ENCODE measurements at regions not wholly inside any gene's neighbourhood (a gene's known extent, or its start where the extent isn't known, plus 50 kb on each side); places are given as distances from the start of the nearest gene placed in this dataset.
"Not testable (repeated sequence)": the region's sequence is repeated elsewhere in the genome, so short reads cannot be mapped to it uniquely, and the experiment has no call there.

GRCh38 chr2:62386378-62386777 lies 119.6 kb downstream of the TMEM17 start:
- not testable (repeated sequence) for H3K4ac ChIP-seq (ENCODE audit: low read depth, low read length); H2BK12ac ChIP-seq (ENCODE audit: low read length); H4K91ac ChIP-seq (ENCODE audit: low read depth, low read length); H3K14ac ChIP-seq (ENCODE audit: low read length); H2BK5ac ChIP-seq (ENCODE audit: low read depth, low read length, poor library complexity); H3K4me1 ChIP-seq (ENCODE audit: control insufficient read depth in 1 of 2, insufficient read depth in 2 of 2, low read length in 2 of 2); H4K8ac ChIP-seq (ENCODE audit: low read depth, low read length); H3K27ac ChIP-seq (ENCODE audit: low read depth, low read length); H3K23ac ChIP-seq (ENCODE audit: low read length); H3K79me1 ChIP-seq (ENCODE audit: low read length); DNase-seq; H4K12ac ChIP-seq (ENCODE audit: low read depth, low read length); H3K27me3 ChIP-seq (ENCODE audit: insufficient read depth, low read length); H3K79me2 ChIP-seq (ENCODE audit: control insufficient read depth, insufficient read depth, low read length, poor library complexity); H3K4me3 ChIP-seq (ENCODE audit: low read depth, low read length); H3K4me2 ChIP-seq (ENCODE audit: low read length); H3K9ac ChIP-seq (ENCODE audit: low read length); H2AFZ ChIP-seq (ENCODE audit: insufficient read depth, low read length, poor library complexity); H2AK5ac ChIP-seq (ENCODE audit: low read length); H3K18ac ChIP-seq (ENCODE audit: low read length); H3K36me3 ChIP-seq (ENCODE audit: control insufficient read depth in 1 of 2, insufficient read depth in 2 of 2, low read length in 2 of 2); H2BK120ac ChIP-seq (ENCODE audit: insufficient read depth, low read length, poor library complexity); H3K9me3 ChIP-seq (ENCODE audit: insufficient read depth, low read depth, low read length)
- no CpG with 5 or more reads among the region's 2 CpGs for WGBS (ENCODE audit: extremely low coverage, insufficient coverage, insufficient read length)

- peaks cover 4% of the 10 kb centered on the region for H3K9me3 ChIP-seq (ENCODE audit: insufficient read depth, low read depth, low read length)
- WGBS (ENCODE audit: extremely low coverage, insufficient coverage, insufficient read length) = no CpG with 5 or more reads among the region's 5 CpGs
- no peaks in the 10 kb centered on the region for H3K79me2 ChIP-seq (ENCODE audit: control insufficient read depth, insufficient read depth, low read length, poor library complexity)
- no peak overlapping the region for H4K12ac ChIP-seq (ENCODE audit: low read depth, low read length)
- no peak overlapping the region for H3K9ac ChIP-seq (ENCODE audit: low read length)
- no peak overlapping the region for H3K4me2 ChIP-seq (ENCODE audit: low read length)
- peak overlapping the region; percentile 57 for H2BK12ac ChIP-seq (ENCODE audit: low read length)
- H3K79me1 ChIP-seq (ENCODE audit: low read length) = peaks cover 9% of the 10 kb centered on the region
- H3K27ac ChIP-seq (ENCODE audit: low read depth, low read length) = no peak overlapping the region
- no peak overlapping the region for H2BK120ac ChIP-seq (ENCODE audit: insufficient read depth, low read length, poor library complexity)
- H3K23ac ChIP-seq (ENCODE audit: low read length) = no peak overlapping the region
- no peak overlapping the region for H4K91ac ChIP-seq (ENCODE audit: low read depth, low read length)
- H3K4me1 ChIP-seq (ENCODE audit: control insufficient read depth in 1 of 2, insufficient read depth in 2 of 2, low read length in 2 of 2) = peaks cover 7 to 8% of the 10 kb centered on the region in 2 experiments
- H3K4ac ChIP-seq (ENCODE audit: low read depth, low read length) = no peak overlapping the region
- no peaks in the 10 kb centered on the region for H3K27me3 ChIP-seq (ENCODE audit: insufficient read depth, low read length)
- no peak overlapping the region for H2AK5ac ChIP-seq (ENCODE audit: low read length)
- H2AFZ ChIP-seq (ENCODE audit: insufficient read depth, low read length, poor library complexity) = no peak overlapping the region
- no peak overlapping the region for H3K14ac ChIP-seq (ENCODE audit: low read length)
- H3K18ac ChIP-seq (ENCODE audit: low read length) = no peak overlapping the region
- peak in 1 of 2 donors; percentile 4 for DNase-seq
- H3K4me3 ChIP-seq (ENCODE audit: low read depth, low read length) = no peak overlapping the region
- H3K36me3 ChIP-seq (ENCODE audit: control insufficient read depth in 1 of 2, insufficient read depth in 2 of 2, low read length in 2 of 2) = no peaks in the 10 kb centered on the region
- H4K8ac ChIP-seq (ENCODE audit: low read depth, low read length) = no peak overlapping the region
- H2BK5ac ChIP-seq (ENCODE audit: low read depth, low read length, poor library complexity) = no peak overlapping the region
These were observed 122.1 kb downstream of the TMEM17 start for GRCh38 chr2:62383846-62384245.

- Histone ChIP-seq H2AFZ (ENCODE audit: insufficient read depth, low read length, poor library complexity) (no peak overlapping the region), H3K79me1 (ENCODE audit: low read length) (peaks cover 9% of the 10 kb centered on the region), H3K9ac (ENCODE audit: low read length) (no peak overlapping the region), H2AK5ac (ENCODE audit: low read length) (peak overlapping the region; percentile 90), H3K79me2 (ENCODE audit: control insufficient read depth, insufficient read depth, low read length, poor library complexity) (no peaks in the 10 kb centered on the region), H4K12ac (ENCODE audit: low read depth, low read length) (no peak overlapping the region), H3K27ac (ENCODE audit: low read depth, low read length) (peak overlapping the region; percentile 37), H3K9me3 (ENCODE audit: insufficient read depth, low read depth, low read length) (peaks cover 4% of the 10 kb centered on the region), H3K4me1 (ENCODE audit: control insufficient read depth in 1 of 2, insufficient read depth in 2 of 2, low read length in 2 of 2) (peaks cover 7 to 8% of the 10 kb centered on the region in 2 experiments), H2BK120ac (ENCODE audit: insufficient read depth, low read length, poor library complexity) (peak overlapping the region; percentile 38), H3K4me3 (ENCODE audit: low read depth, low read length) (no peak overlapping the region), H4K8ac (ENCODE audit: low read depth, low read length) (peak overlapping the region; percentile 57), H3K4me2 (ENCODE audit: low read length) (no peak overlapping the region), H2BK5ac (ENCODE audit: low read depth, low read length, poor library complexity) (peak overlapping the region; percentile 72), H4K91ac (ENCODE audit: low read depth, low read length) (peak overlapping the region; percentile 74), H3K18ac (ENCODE audit: low read length) (no peak overlapping the region), H2BK12ac (ENCODE audit: low read length) (peak overlapping the region; percentile 84), H3K4ac (ENCODE audit: low read depth, low read length) (no peak overlapping the region), H3K14ac (ENCODE audit: low read length) (peak overlapping the region; percentile 57), H3K23ac (ENCODE audit: low read length) (no peak overlapping the region), H3K36me3 (ENCODE audit: control insufficient read depth in 1 of 2, insufficient read depth in 2 of 2, low read length in 2 of 2) (no peaks in the 10 kb centered on the region), H3K27me3 (ENCODE audit: insufficient read depth, low read length) (no peaks in the 10 kb centered on the region)
- no CpG with 5 or more reads among the region's 2 CpGs for WGBS (ENCODE audit: extremely low coverage, insufficient coverage, insufficient read length)
- DNase-seq = peak; percentile 67 to 90
These were observed 123.2 kb downstream of the TMEM17 start for GRCh38 chr2:62382757-62383156.

- Histone ChIP-seq H4K12ac (ENCODE audit: low read depth, low read length) (no peak overlapping the region), H3K4me3 (ENCODE audit: low read depth, low read length) (no peak overlapping the region), H3K4me2 (ENCODE audit: low read length) (no peak overlapping the region), H3K18ac (ENCODE audit: low read length) (no peak overlapping the region), H3K27me3 (ENCODE audit: insufficient read depth, low read length) (no peaks in the 10 kb centered on the region), H2BK5ac (ENCODE audit: low read depth, low read length, poor library complexity) (no peak overlapping the region), H4K91ac (ENCODE audit: low read depth, low read length) (no peak overlapping the region), H3K9ac (ENCODE audit: low read length) (no peak overlapping the region), H3K4ac (ENCODE audit: low read depth, low read length) (no peak overlapping the region), H3K23ac (ENCODE audit: low read length) (no peak overlapping the region), H2BK12ac (ENCODE audit: low read length) (no peak overlapping the region), H3K27ac (ENCODE audit: low read depth, low read length) (peak overlapping the region; percentile 77), H3K79me1 (ENCODE audit: low read length) (peaks cover 9% of the 10 kb centered on the region), H3K36me3 (ENCODE audit: control insufficient read depth in 1 of 2, insufficient read depth in 2 of 2, low read length in 2 of 2) (no peaks in the 10 kb centered on the region), H3K4me1 (ENCODE audit: control insufficient read depth in 1 of 2, insufficient read depth in 2 of 2, low read length in 2 of 2) (peaks cover 7 to 8% of the 10 kb centered on the region in 2 experiments), H3K79me2 (ENCODE audit: control insufficient read depth, insufficient read depth, low read length, poor library complexity) (no peaks in the 10 kb centered on the region), H3K14ac (ENCODE audit: low read length) (no peak overlapping the region), H2AFZ (ENCODE audit: insufficient read depth, low read length, poor library complexity) (no peak overlapping the region), H4K8ac (ENCODE audit: low read depth, low read length) (no peak overlapping the region), H2BK120ac (ENCODE audit: insufficient read depth, low read length, poor library complexity) (no peak overlapping the region), H3K9me3 (ENCODE audit: insufficient read depth, low read depth, low read length) (peaks cover 4% of the 10 kb centered on the region), H2AK5ac (ENCODE audit: low read length) (no peak overlapping the region)
- peak; percentile 26 to 62 for DNase-seq
- WGBS (ENCODE audit: extremely low coverage, insufficient coverage, insufficient read length) = no CpG with 5 or more reads among the region's 2 CpGs
These were observed 123.9 kb downstream of the TMEM17 start for GRCh38 chr2:62382122-62382521.

All from trophoblast cell (in vitro differentiated cells and primary cell).